ENCODE measurements at regions not wholly inside any gene's neighbourhood (a gene's known extent, or its start where the extent isn't known, plus 50 kb on each side); places are given as distances from the start of the nearest gene placed in this dataset.

GRCh38 chr5:99285606-99286005, 356.8 kb upstream of the CHD1 start:
- no peak for TF ChIP-seq POLR2A (IDR thresholded peaks at IDR 0.05; ENCODE audit: low read length)
- no peak for TF ChIP-seq GATA1 (IDR thresholded peaks at IDR 0.05; ENCODE audit: low read depth, low read length)

Measured in erythroblast (primary cell).